GM23338 (cell line): ENCODE measurements at regions not wholly inside any gene's neighbourhood (a gene's known extent, or its start where the extent isn't known, plus 50 kb on each side); places are given as distances from the start of the nearest gene placed in this dataset.

Experiments used
- ATAC-seq: fragments of 200-7000 bp; cut with Tn5 transposase; 3 replicates; pipeline ENCODE4 v1.9.1; 2020
- DNase-seq: peaks from one replicate; pipeline ENCODE4 v3.0.0-alpha.2; 2015; ENCODE audit warnings: low spot score
- H2AFZ ChIP-seq: fragments of 200-600 bp; sonication (generic); 2 replicates; pipeline ENCODE4 v1.8.0; 2016; ENCODE audit warnings: antibody characterized with exemption, mild to moderate bottlenecking, moderate library complexity
- H3F3A ChIP-seq: fragments of 200-600 bp; sonication (generic); replicated peaks from 2 replicates; pipeline ENCODE4 v1.8.0; 2017; ENCODE audit warnings: antibody characterized with exemption, mixed run types, low read depth
- H3K27ac ChIP-seq: fragments of 200-600 bp; sonication (generic); 2 replicates; pipeline ENCODE4 v1.6.1; 2016; ENCODE audit warnings: low read depth
- H3K27me3 ChIP-seq: fragments of 200-600 bp; sonication (generic); 2 replicates; pipeline ENCODE4 v1.8.0; 2016; ENCODE audit warnings: mild to moderate bottlenecking, mixed run types, moderate library complexity; ENCODE audit not compliant: insufficient read depth
- H3K36me3 ChIP-seq: fragments of 200-600 bp; sonication (generic); 2 replicates; pipeline ENCODE4 v1.8.0; 2016; ENCODE audit warnings: mild to moderate bottlenecking; ENCODE audit not compliant: insufficient read depth
- H3K4me1 ChIP-seq: fragments of 200-600 bp; sonication (generic); 2 replicates; pipeline ENCODE4 v1.8.0; 2016; ENCODE audit warnings: mild to moderate bottlenecking, moderate library complexity; ENCODE audit not compliant: insufficient read depth
- H3K4me2 ChIP-seq: fragments of 200-600 bp; sonication (generic); 2 replicates; pipeline ENCODE4 v1.7.1; 2017; ENCODE audit warnings: mixed run types
- H3K4me3 ChIP-seq: fragments of 200-600 bp; sonication (generic); 2 replicates; pipeline ENCODE4 v1.6.1; 2016; ENCODE audit warnings: mixed run types
- H3K79me2 ChIP-seq: fragments of 200-600 bp; sonication (generic); replicated peaks from 2 replicates; pipeline ENCODE4 v1.8.0; 2017; ENCODE audit warnings: mild to moderate bottlenecking; ENCODE audit not compliant: insufficient read depth
- H3K9me2 ChIP-seq: fragments of 200-600 bp; sonication (generic); 2 replicates; pipeline ENCODE4 v1.8.0; 2017; ENCODE audit not compliant: insufficient read depth
- H4K20me1 ChIP-seq: fragments of 200-600 bp; sonication (generic); replicated peaks from 2 replicates; pipeline ENCODE4 v1.8.0; 2017; ENCODE audit warnings: mild to moderate bottlenecking; ENCODE audit not compliant: insufficient read depth
- H3K27ac Mint-ChIP-seq: 2 replicates; pipeline ENCODE4 v1.8.0; 2020; ENCODE audit warnings: inconsistent platforms, mild to moderate bottlenecking, moderate library complexity, mixed read lengths
- H3K27me3 Mint-ChIP-seq: 3 replicates; pipeline ENCODE4 v1.8.0; 2022; ENCODE audit warnings: low read depth, mild to moderate bottlenecking, moderate library complexity, mixed read lengths, inconsistent platforms; ENCODE audit not compliant: insufficient read depth, poor library complexity
- H3K36me3 Mint-ChIP-seq: 3 replicates; pipeline ENCODE4 v1.8.0; 2021; ENCODE audit warnings: low read depth, mild to moderate bottlenecking, inconsistent platforms, moderate library complexity, mixed read lengths
- H3K4me1 Mint-ChIP-seq: 3 replicates; pipeline ENCODE4 v1.8.0; 2020; ENCODE audit warnings: mild to moderate bottlenecking, inconsistent platforms, mixed read lengths
- H3K4me3 Mint-ChIP-seq: 3 replicates; pipeline ENCODE4 v1.8.0; 2021; ENCODE audit warnings: moderate library complexity, mild to moderate bottlenecking, inconsistent platforms, mixed read lengths
- H3K9me3 Mint-ChIP-seq: 3 replicates; pipeline ENCODE4 v1.8.0; 2020; ENCODE audit warnings: moderate library complexity, mild to moderate bottlenecking, inconsistent platforms, mixed read lengths
- CREB1 ChIP-seq: fragments of 250-450 bp; sonication (Bioruptor Pico); IDR thresholded peaks from 2 replicates; pipeline ENCODE4 v1.5.0; 2020; ENCODE audit warnings: low read depth, mild to moderate bottlenecking, moderate library complexity
- ETS1 ChIP-seq: IDR thresholded peaks from 2 replicates; pipeline ENCODE4 v1.6.1; 2016; ENCODE audit warnings: antibody characterized with exemption
- EZH2phosphoT487 ChIP-seq: fragments of 200-600 bp; sonication (generic); IDR thresholded peaks from one replicate; pipeline ENCODE4 v1.8.1; 2018; ENCODE audit warnings: antibody characterized with exemption; ENCODE audit not compliant: unreplicated experiment
- POLR2AphosphoS5 ChIP-seq: IDR thresholded peaks from 2 replicates; pipeline ENCODE4 v1.6.1; 2016; ENCODE audit warnings: antibody characterized with exemption, low read depth
- TF ChIP-seq, protein P1 (sequence below): IDR thresholded peaks from one replicate; pipeline ENCODE4 v1.6.1; 2018; ENCODE audit warnings: antibody characterized with exemption; ENCODE audit not compliant: unreplicated experiment
- TF ChIP-seq, protein P2 (sequence below): fragments of 250-450 bp; sonication (Bioruptor Pico); IDR thresholded peaks from 2 replicates; pipeline ENCODE4 v1.5.0; 2020; ENCODE audit warnings: mild to moderate bottlenecking, moderate library complexity

DNA sequence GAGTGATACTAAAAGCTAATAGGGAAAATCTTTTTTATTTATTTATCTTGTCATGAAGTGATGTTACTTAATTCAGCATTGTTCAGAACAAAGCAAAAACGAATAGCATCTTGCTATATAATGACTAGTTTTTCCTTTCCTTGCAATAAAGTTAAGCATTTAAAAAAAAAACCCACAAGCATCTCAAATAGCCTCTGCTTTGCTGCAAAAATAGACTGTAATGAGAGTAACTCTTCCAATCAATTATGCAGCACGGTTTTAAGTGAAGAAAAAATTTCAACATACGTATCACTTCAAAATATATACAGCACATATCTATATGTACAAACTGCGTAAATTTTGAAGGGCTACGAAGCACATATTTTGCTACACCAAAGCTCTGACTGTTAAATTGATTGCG lies 153.3 kb upstream of the VRK2 start:
- Histone ChIP-seq H3K4me3 (no peak overlapping the region), H3K27ac (no peak overlapping the region), H4K20me1 (no peaks in the 10 kb centered on the region), H3K9me2 (no peaks in the 10 kb centered on the region), H3K4me2 (no peak overlapping the region), H3K79me2 (no peaks in the 10 kb centered on the region), H2AFZ (no peak overlapping the region), H3F3A (no peaks in the 10 kb centered on the region), H3K36me3 (no peaks in the 10 kb centered on the region), H3K27me3 (no peaks in the 10 kb centered on the region), H3K4me1 (no peaks in the 10 kb centered on the region)
- no peak for TF ChIP-seq CREB1 (CRISPR knock-in tag)
- no peak for TF ChIP-seq EZH2phosphoT487
- TF ChIP-seq, protein P1, sequence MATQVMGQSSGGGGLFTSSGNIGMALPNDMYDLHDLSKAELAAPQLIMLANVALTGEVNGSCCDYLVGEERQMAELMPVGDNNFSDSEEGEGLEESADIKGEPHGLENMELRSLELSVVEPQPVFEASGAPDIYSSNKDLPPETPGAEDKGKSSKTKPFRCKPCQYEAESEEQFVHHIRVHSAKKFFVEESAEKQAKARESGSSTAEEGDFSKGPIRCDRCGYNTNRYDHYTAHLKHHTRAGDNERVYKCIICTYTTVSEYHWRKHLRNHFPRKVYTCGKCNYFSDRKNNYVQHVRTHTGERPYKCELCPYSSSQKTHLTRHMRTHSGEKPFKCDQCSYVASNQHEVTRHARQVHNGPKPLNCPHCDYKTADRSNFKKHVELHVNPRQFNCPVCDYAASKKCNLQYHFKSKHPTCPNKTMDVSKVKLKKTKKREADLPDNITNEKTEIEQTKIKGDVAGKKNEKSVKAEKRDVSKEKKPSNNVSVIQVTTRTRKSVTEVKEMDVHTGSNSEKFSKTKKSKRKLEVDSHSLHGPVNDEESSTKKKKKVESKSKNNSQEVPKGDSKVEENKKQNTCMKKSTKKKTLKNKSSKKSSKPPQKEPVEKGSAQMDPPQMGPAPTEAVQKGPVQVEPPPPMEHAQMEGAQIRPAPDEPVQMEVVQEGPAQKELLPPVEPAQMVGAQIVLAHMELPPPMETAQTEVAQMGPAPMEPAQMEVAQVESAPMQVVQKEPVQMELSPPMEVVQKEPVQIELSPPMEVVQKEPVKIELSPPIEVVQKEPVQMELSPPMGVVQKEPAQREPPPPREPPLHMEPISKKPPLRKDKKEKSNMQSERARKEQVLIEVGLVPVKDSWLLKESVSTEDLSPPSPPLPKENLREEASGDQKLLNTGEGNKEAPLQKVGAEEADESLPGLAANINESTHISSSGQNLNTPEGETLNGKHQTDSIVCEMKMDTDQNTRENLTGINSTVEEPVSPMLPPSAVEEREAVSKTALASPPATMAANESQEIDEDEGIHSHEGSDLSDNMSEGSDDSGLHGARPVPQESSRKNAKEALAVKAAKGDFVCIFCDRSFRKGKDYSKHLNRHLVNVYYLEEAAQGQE = no peak
- TF ChIP-seq ETS1 = no peak
- TF ChIP-seq, protein P2, sequence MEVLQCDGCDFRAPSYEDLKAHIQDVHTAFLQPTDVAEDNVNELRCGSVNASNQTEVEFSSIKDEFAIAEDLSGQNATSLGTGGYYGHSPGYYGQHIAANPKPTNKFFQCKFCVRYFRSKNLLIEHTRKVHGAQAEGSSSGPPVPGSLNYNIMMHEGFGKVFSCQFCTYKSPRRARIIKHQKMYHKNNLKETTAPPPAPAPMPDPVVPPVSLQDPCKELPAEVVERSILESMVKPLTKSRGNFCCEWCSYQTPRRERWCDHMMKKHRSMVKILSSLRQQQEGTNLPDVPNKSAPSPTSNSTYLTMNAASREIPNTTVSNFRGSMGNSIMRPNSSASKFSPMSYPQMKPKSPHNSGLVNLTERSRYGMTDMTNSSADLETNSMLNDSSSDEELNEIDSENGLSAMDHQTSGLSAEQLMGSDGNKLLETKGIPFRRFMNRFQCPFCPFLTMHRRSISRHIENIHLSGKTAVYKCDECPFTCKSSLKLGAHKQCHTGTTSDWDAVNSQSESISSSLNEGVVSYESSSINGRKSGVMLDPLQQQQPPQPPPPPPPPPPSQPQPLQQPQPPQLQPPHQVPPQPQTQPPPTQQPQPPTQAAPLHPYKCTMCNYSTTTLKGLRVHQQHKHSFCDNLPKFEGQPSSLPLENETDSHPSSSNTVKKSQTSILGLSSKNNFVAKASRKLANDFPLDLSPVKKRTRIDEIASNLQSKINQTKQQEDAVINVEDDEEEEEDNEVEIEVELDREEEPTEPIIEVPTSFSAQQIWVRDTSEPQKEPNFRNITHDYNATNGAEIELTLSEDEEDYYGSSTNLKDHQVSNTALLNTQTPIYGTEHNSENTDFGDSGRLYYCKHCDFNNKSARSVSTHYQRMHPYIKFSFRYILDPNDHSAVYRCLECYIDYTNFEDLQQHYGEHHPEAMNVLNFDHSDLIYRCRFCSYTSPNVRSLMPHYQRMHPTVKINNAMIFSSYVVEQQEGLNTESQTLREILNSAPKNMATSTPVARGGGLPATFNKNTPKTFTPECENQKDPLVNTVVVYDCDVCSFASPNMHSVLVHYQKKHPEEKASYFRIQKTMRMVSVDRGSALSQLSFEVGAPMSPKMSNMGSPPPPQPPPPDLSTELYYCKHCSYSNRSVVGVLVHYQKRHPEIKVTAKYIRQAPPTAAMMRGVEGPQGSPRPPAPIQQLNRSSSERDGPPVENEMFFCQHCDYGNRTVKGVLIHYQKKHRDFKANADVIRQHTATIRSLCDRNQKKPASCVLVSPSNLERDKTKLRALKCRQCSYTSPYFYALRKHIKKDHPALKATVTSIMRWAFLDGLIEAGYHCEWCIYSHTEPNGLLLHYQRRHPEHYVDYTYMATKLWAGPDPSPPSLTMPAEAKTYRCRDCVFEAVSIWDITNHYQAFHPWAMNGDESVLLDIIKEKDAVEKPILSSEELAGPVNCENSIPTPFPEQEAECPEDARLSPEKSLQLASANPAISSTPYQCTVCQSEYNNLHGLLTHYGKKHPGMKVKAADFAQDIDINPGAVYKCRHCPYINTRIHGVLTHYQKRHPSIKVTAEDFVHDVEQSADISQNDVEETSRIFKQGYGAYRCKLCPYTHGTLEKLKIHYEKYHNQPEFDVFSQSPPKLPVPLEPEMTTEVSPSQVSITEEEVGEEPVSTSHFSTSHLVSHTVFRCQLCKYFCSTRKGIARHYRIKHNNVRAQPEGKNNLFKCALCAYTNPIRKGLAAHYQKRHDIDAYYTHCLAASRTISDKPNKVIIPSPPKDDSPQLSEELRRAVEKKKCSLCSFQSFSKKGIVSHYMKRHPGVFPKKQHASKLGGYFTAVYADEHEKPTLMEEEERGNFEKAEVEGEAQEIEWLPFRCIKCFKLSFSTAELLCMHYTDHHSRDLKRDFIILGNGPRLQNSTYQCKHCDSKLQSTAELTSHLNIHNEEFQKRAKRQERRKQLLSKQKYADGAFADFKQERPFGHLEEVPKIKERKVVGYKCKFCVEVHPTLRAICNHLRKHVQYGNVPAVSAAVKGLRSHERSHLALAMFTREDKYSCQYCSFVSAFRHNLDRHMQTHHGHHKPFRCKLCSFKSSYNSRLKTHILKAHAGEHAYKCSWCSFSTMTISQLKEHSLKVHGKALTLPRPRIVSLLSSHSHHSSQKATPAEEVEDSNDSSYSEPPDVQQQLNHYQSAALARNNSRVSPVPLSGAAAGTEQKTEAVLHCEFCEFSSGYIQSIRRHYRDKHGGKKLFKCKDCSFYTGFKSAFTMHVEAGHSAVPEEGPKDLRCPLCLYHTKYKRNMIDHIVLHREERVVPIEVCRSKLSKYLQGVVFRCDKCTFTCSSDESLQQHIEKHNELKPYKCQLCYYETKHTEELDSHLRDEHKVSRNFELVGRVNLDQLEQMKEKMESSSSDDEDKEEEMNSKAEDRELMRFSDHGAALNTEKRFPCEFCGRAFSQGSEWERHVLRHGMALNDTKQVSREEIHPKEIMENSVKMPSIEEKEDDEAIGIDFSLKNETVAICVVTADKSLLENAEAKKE (CRISPR knock-in tag) = no peak
- TF ChIP-seq POLR2AphosphoS5 = no peak
- H3K4me1 Mint-ChIP-seq = no peaks in the 10 kb centered on the region
- H3K4me3 Mint-ChIP-seq = no peak overlapping the region
- H3K27me3 Mint-ChIP-seq = no peaks in the 10 kb centered on the region
- no peaks in the 10 kb centered on the region for H3K36me3 Mint-ChIP-seq
- H3K9me3 Mint-ChIP-seq = no peaks in the 10 kb centered on the region
- DNase-seq = no peak
- no peak for ATAC-seq
- H3K27ac Mint-ChIP-seq = no peak overlapping the region
